ENCODE measurements at regions not wholly inside any gene's neighbourhood (a gene's known extent, or its start where the extent isn't known, plus 50 kb on each side); places are given as distances from the start of the nearest gene placed in this dataset.

- Mint-ChIP-seq H3K27ac (no peak overlapping the region), H3K27me3 (peaks cover 57% of the 10 kb centered on the region), H3K36me3 (no peaks in the 10 kb centered on the region), H3K4me3 (no peak overlapping the region), H3K4me1 (no peaks in the 10 kb centered on the region), H3K9me3 (ENCODE audit: low read depth) (no peaks in the 10 kb centered on the region)
- no peak for ATAC-seq
- no peak for DNase-seq
- CTCF ChIA-PET = no interaction called here
Observed at GRCh38 chr22:22384668-22385244, 123.8 kb downstream of the ZNF280B start.

- no peak for ATAC-seq
- peaks cover 64% of the 10 kb centered on the region for H3K27me3 Mint-ChIP-seq
- no peak overlapping the region for H3K27ac Mint-ChIP-seq
- no peak overlapping the region for H3K4me3 Mint-ChIP-seq
- no peaks in the 10 kb centered on the region for H3K36me3 Mint-ChIP-seq
- CTCF ChIA-PET = no interaction called here
- H3K4me1 Mint-ChIP-seq = no peaks in the 10 kb centered on the region
- no peaks in the 10 kb centered on the region for H3K9me3 Mint-ChIP-seq (ENCODE audit: low read depth)
- DNase-seq = no peak
Observed at GRCh38 chr22:22386602-22387385, 121.7 kb downstream of the ZNF280B start.

DNA sequence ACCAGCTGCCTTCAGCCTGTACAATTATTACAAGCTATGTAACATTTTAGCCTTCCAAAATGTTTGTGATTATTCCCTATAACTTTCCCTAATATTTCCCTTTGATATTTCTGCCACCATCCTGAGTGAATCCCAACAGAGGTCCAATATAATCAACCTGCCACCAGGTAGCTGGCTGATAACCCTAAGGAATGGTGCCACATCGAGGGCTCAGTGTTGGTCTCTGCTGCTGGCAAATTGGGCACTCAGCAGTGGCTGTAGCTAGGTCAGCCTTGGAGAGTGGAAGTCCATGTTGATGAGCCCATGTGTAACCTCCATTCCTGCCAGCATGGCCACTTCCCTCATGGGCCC, 121.2 kb downstream of the ZNF280B start:
- CTCF ChIA-PET = no interaction called here
- Mint-ChIP-seq H3K9me3 (ENCODE audit: low read depth) (no peaks in the 10 kb centered on the region), H3K4me3 (no peak overlapping the region), H3K27ac (no peak overlapping the region), H3K27me3 (peaks cover 65% of the 10 kb centered on the region), H3K36me3 (no peaks in the 10 kb centered on the region), H3K4me1 (no peaks in the 10 kb centered on the region)
- DNase-seq (no peak), ATAC-seq (no peak)

DNA sequence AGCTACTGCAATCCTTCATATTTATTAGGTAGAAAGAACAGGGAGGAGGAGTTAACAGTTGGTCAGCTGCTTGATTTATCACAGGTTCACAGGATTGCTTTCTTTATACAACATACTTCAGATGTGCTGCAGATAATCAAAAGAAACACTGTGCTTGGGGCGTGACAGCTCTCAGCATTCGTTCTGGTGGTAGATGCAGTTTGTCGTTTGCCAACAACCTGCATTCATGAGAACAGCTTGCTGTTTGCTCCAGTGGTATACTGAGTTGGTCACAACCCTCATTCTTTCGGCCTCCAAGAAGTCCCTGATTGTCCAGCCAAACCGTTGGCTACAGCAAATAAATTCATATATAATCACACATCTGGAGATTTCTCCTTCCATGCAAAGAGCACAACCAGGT, 120.5 kb downstream of the ZNF280B start:
- DNase-seq = no peak
- Mint-ChIP-seq H3K36me3 (no peaks in the 10 kb centered on the region), H3K4me1 (no peaks in the 10 kb centered on the region), H3K9me3 (ENCODE audit: low read depth) (no peaks in the 10 kb centered on the region), H3K27me3 (peaks cover 62% of the 10 kb centered on the region), H3K4me3 (no peak overlapping the region), H3K27ac (no peak overlapping the region)
- CTCF ChIA-PET = no interaction called here
- no peak for ATAC-seq

- Mint-ChIP-seq H3K27ac (no peak overlapping the region), H3K36me3 (no peaks in the 10 kb centered on the region), H3K4me1 (no peaks in the 10 kb centered on the region), H3K27me3 (peaks cover 58% of the 10 kb centered on the region), H3K4me3 (no peak overlapping the region), H3K9me3 (ENCODE audit: low read depth) (no peaks in the 10 kb centered on the region)
- DNase-seq = no peak
- no peak for ATAC-seq
- CTCF ChIA-PET = no interaction called here
Observed at GRCh38 chr22:22388494-22388893, 120.0 kb downstream of the ZNF280B start.

DNA sequence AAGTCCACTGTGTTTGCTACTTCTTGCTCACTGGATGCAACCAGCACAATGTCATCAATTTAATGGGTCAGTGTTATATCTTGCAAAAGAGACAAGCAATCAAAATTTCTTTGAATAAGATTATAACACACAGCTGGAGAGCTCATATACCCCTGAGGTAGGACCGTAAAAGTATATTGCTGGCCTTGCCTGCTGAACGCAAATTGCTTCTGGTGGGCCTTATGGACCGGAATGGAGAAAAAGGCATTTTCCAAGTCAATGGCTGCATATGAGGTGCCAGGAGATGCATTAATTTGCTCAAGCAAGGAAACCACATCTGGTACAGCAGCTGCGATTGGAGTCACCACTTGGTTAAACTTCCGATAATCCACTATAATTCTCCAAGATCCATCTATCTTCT, 119.1 kb downstream of the ZNF280B start:
- H3K27me3 Mint-ChIP-seq = peaks cover 51% of the 10 kb centered on the region
- no peak for DNase-seq

GRCh38 chr22:22390989-22391388, 117.6 kb downstream of the ZNF280B start:
- Mint-ChIP-seq H3K9me3 (ENCODE audit: low read depth) (no peaks in the 10 kb centered on the region), H3K36me3 (no peaks in the 10 kb centered on the region), H3K27ac (no peak overlapping the region), H3K27me3 (peaks cover 50% of the 10 kb centered on the region), H3K4me1 (no peaks in the 10 kb centered on the region), H3K4me3 (no peak overlapping the region)
- no peak for DNase-seq
- ATAC-seq = no peak
- CTCF ChIA-PET = no interaction called here

More for the DNA sequence above, 119.1 kb downstream of the ZNF280B start:
- Mint-ChIP-seq H3K36me3 (no peaks in the 10 kb centered on the region), H3K9me3 (ENCODE audit: low read depth) (no peaks in the 10 kb centered on the region), H3K4me3 (no peak overlapping the region), H3K27ac (no peak overlapping the region), H3K4me1 (no peaks in the 10 kb centered on the region)
- ATAC-seq = no peak
- CTCF ChIA-PET = no interaction called here

- Mint-ChIP-seq H3K27ac (no peak overlapping the region), H3K27me3 (peaks cover 52% of the 10 kb centered on the region), H3K4me1 (no peaks in the 10 kb centered on the region), H3K4me3 (no peak overlapping the region), H3K9me3 (ENCODE audit: low read depth) (no peaks in the 10 kb centered on the region), H3K36me3 (no peaks in the 10 kb centered on the region)
- ATAC-seq (no peak), DNase-seq (no peak)
- CTCF ChIA-PET = no interaction called here
Observed at GRCh38 chr22:22391543-22391942, 117.0 kb downstream of the ZNF280B start.

DNA sequence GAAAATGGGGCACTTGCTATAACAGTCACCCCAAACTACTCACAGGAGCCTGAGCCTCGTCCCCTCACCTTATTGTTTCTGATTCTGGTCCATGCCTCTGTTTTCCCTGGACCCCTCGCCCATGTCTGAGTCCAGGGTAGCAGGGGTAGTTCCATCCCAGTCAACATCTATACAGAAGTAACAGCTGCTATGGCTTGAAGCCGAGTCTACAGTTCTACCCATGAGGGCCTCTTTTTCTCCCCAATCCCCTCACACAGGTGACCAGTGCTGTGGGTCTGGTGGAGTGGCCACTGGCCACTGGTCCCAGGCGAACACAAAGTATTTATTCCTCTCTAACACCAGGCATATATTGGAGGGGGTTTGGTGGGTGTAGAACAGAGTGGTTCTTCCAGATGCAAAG, 116.4 kb downstream of the ZNF280B start:
- H3K9me3 Mint-ChIP-seq (ENCODE audit: low read depth) = no peaks in the 10 kb centered on the region
- no peak overlapping the region for H3K27ac Mint-ChIP-seq
- CTCF ChIA-PET = interaction anchor here (0.5 kb wide), 1 partner anchor 73 kb away, joined by 3 read pairs; no protein-coding TSS in a partner anchor
- H3K36me3 Mint-ChIP-seq = no peaks in the 10 kb centered on the region
- no peaks in the 10 kb centered on the region for H3K4me1 Mint-ChIP-seq
- DNase-seq = no peak
- H3K4me3 Mint-ChIP-seq = no peak overlapping the region
- ATAC-seq = no peak
- peaks cover 49% of the 10 kb centered on the region for H3K27me3 Mint-ChIP-seq

GRCh38 chr22:22394591-22394990, 114.0 kb downstream of the ZNF280B start:
- no peak overlapping the region for H3K27ac Mint-ChIP-seq
- no peaks in the 10 kb centered on the region for H3K4me1 Mint-ChIP-seq

GRCh38 chr22:22395245-22395644, 113.3 kb downstream of the ZNF280B start:
- ATAC-seq (no peak), DNase-seq (no peak)
- no peaks in the 10 kb centered on the region for H3K9me3 Mint-ChIP-seq (ENCODE audit: low read depth)
- no peak overlapping the region for H3K27ac Mint-ChIP-seq
- CTCF ChIA-PET = interaction anchor here (0.8 to 1.3 kb wide), 2 partner anchors 28 to 73 kb away, joined by 4 read pairs; no protein-coding TSS in a partner anchor
- H3K4me3 Mint-ChIP-seq = no peak overlapping the region
- H3K27me3 Mint-ChIP-seq = peaks cover 45% of the 10 kb centered on the region
- H3K36me3 Mint-ChIP-seq = no peaks in the 10 kb centered on the region
- no peaks in the 10 kb centered on the region for H3K4me1 Mint-ChIP-seq

More at GRCh38 chr22:22394591-22394990, 114.0 kb downstream of the ZNF280B start:
- Mint-ChIP-seq H3K27me3 (peaks cover 47% of the 10 kb centered on the region), H3K4me3 (no peak overlapping the region), H3K9me3 (ENCODE audit: low read depth) (no peaks in the 10 kb centered on the region), H3K36me3 (no peaks in the 10 kb centered on the region)
- CTCF ChIA-PET = no interaction called here
- DNase-seq (no peak), ATAC-seq (no peak)

GRCh38 chr22:22396741-22397291, 111.7 kb downstream of the ZNF280B start:
- no peak overlapping the region for H3K4me3 Mint-ChIP-seq
- peaks cover 33% of the 10 kb centered on the region for H3K27me3 Mint-ChIP-seq
- no peaks in the 10 kb centered on the region for H3K9me3 Mint-ChIP-seq (ENCODE audit: low read depth)
- no peaks in the 10 kb centered on the region for H3K36me3 Mint-ChIP-seq
- no peaks in the 10 kb centered on the region for H3K4me1 Mint-ChIP-seq
- CTCF ChIA-PET = no interaction called here
- ATAC-seq (no peak), DNase-seq (no peak)
- no peak overlapping the region for H3K27ac Mint-ChIP-seq

DNA sequence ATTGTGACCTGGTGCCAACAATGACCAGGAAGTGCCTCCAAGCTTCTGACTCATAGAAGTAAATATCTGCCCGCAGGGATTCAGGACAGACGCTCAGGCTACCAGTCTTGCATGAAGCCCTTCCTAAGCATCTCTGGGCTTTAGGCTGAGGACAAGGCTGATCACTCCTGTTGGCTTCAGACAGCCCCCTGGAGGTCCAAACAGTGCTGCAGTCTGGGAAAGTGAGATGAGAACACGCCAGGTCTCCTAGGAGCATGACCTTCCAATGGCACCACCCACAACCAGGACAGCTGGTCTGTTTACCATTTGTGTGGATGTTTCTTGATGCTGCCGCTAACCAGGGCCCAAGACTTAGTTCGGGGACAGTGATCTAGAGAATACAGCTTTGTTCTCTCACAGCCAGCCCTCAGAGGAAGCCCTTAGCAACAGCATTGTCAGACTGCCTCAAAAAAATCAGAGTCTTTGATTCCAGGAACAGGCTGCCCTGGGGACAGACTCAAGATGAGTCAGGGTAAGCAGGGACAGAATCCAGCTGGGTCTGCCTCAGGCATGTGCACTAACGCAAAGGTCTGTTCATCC, 111.2 kb downstream of the ZNF280B start:
- Mint-ChIP-seq H3K36me3 (no peaks in the 10 kb centered on the region), H3K4me3 (no peak overlapping the region), H3K4me1 (no peaks in the 10 kb centered on the region), H3K27ac (no peak overlapping the region), H3K9me3 (ENCODE audit: low read depth) (no peaks in the 10 kb centered on the region), H3K27me3 (peaks cover 30% of the 10 kb centered on the region)
- CTCF ChIA-PET = interaction anchor here (1.1 to 1.5 kb wide), 2 partner anchors 25 to 49 kb away, joined by 3 to 5 read pairs; no protein-coding TSS in a partner anchor
- no peak for ATAC-seq
- no peak for DNase-seq
